Nephron (organoid): ENCODE measurements at regions not wholly inside any gene's neighbourhood (a gene's known extent, or its start where the extent isn't known, plus 50 kb on each side); places are given as distances from the start of the nearest gene placed in this dataset.

ENCODE experiments used
- H3K27ac Mint-ChIP-seq, 3 experiments: 2 replicates each; pipeline ENCODE4 v1.8.0; 2020; ENCODE audit warnings: mixed read lengths in 3 of 3, mild to moderate bottlenecking in 2 of 3, moderate library complexity in 1 of 3
- H3K27me3 Mint-ChIP-seq: 2 replicates; pipeline ENCODE4 v1.8.0; 2021; ENCODE audit warnings: low read depth, mild to moderate bottlenecking, moderate library complexity, mixed read lengths
- H3K36me3 Mint-ChIP-seq: 2 replicates; pipeline ENCODE4 v1.8.0; 2020; ENCODE audit warnings: low read depth, mixed read lengths
- H3K4me1 Mint-ChIP-seq: 2 replicates; pipeline ENCODE4 v1.8.0; 2020; ENCODE audit warnings: mixed read lengths
- H3K4me3 Mint-ChIP-seq, 3 experiments: 2 replicates each; pipeline ENCODE4 v1.8.0; 2020; ENCODE audit warnings: mild to moderate bottlenecking in 3 of 3, mixed read lengths in 3 of 3, moderate library complexity in 2 of 3
- H3K9me3 Mint-ChIP-seq: 2 replicates; pipeline ENCODE4 v1.8.0; 2020; ENCODE audit warnings: mixed read lengths
- CTCF ChIP-seq, 3 experiments: fragments of 200-600 bp; sonication (generic); IDR thresholded peaks; one replicate each; pipeline ENCODE4 v1.5.0; 2021; ENCODE audit warnings: antibody characterized with exemption in 3 of 3; ENCODE audit not compliant: unreplicated experiment in 3 of 3

- H3K4me1 Mint-ChIP-seq: no peaks in the 10 kb centered on the region
- peaks cover 46% of the 10 kb centered on the region for H3K27me3 Mint-ChIP-seq
- TF ChIP-seq CTCF (IDR thresholded peaks at IDR 0.05; ENCODE audit: unreplicated experiment in 3 of 3): no peak
- H3K9me3 Mint-ChIP-seq: no peaks in the 10 kb centered on the region
- H3K4me3 Mint-ChIP-seq: no peak overlapping the region
- H3K36me3 Mint-ChIP-seq: no peaks in the 10 kb centered on the region
- no peak overlapping the region for H3K27ac Mint-ChIP-seq
These were observed 201.3 kb downstream of the TEX29 start for GRCh38 chr13:111521691-111522229.

GRCh38 chr13:111525320-111526118, 205.1 kb downstream of the TEX29 start:
- H3K36me3 Mint-ChIP-seq: no peaks in the 10 kb centered on the region
- H3K4me1 Mint-ChIP-seq: no peaks in the 10 kb centered on the region
- no peak overlapping the region for H3K4me3 Mint-ChIP-seq
- no peak for TF ChIP-seq CTCF (IDR thresholded peaks at IDR 0.05; ENCODE audit: unreplicated experiment in 3 of 3)
- H3K9me3 Mint-ChIP-seq: no peaks in the 10 kb centered on the region
- no peak overlapping the region for H3K27ac Mint-ChIP-seq
- peaks cover 33% of the 10 kb centered on the region for H3K27me3 Mint-ChIP-seq

DNA sequence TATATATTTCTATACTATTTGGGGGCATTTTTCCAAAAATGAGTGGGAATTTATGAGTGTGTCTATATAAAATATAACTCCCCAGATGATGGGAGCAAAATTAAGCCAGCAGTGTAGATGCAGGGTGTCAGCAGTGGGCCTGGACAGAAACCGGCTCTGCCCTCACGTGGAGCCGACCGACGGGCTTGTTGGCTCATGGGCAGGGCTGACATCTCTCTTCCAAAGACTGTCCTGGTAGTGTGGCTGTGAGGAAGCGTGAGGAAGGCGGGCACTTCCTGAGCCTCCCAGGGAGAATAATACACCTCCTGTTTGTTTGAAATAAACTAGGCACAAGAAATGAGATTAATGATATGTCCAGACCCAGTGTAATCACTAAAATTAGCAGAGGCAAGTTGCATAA, 206.5 kb downstream of the TEX29 start:
- Mint-ChIP-seq H3K9me3 (no peaks in the 10 kb centered on the region), H3K4me3 (no peak overlapping the region), H3K36me3 (no peaks in the 10 kb centered on the region), H3K27me3 (peaks cover 34% of the 10 kb centered on the region), H3K27ac (no peak overlapping the region), H3K4me1 (peaks cover 6% of the 10 kb centered on the region)
- TF ChIP-seq CTCF (IDR thresholded peaks at IDR 0.05; ENCODE audit: unreplicated experiment in 3 of 3): no peak

GRCh38 chr13:111527614-111528229, 207.3 kb downstream of the TEX29 start:
- Mint-ChIP-seq H3K9me3 (no peaks in the 10 kb centered on the region), H3K4me3 (no peak overlapping the region), H3K27ac (no peak overlapping the region), H3K36me3 (no peaks in the 10 kb centered on the region), H3K4me1 (peaks cover 6% of the 10 kb centered on the region), H3K27me3 (peaks cover 34% of the 10 kb centered on the region)
- no peak for TF ChIP-seq CTCF (IDR thresholded peaks at IDR 0.05; ENCODE audit: unreplicated experiment in 3 of 3)

- no peaks in the 10 kb centered on the region for H3K36me3 Mint-ChIP-seq
- H3K4me1 Mint-ChIP-seq: peaks cover 6% of the 10 kb centered on the region
- H3K9me3 Mint-ChIP-seq: no peaks in the 10 kb centered on the region
- no peak overlapping the region for H3K27ac Mint-ChIP-seq
- H3K4me3 Mint-ChIP-seq: no peak overlapping the region
- peaks cover 42% of the 10 kb centered on the region for H3K27me3 Mint-ChIP-seq
- TF ChIP-seq CTCF (IDR thresholded peaks at IDR 0.05; ENCODE audit: unreplicated experiment in 3 of 3): no peak
These were observed 208.1 kb downstream of the TEX29 start for GRCh38 chr13:111528513-111528912.
